Ectodermal cell (in vitro differentiated cells): ENCODE measurements at regions not wholly inside any gene's neighbourhood (a gene's known extent, or its start where the extent isn't known, plus 50 kb on each side); places are given as distances from the start of the nearest gene placed in this dataset.

Experiments used
- H3K27ac ChIP-seq: 2 replicates; pipeline ENCODE4 v1.7.0; 2013; ENCODE audit warnings: mild to moderate bottlenecking, low read depth, low read length; ENCODE audit not compliant: insufficient read depth, poor library complexity, severe bottlenecking
- H3K27me3 ChIP-seq: 2 replicates; pipeline ENCODE4 v1.7.0; 2013; ENCODE audit warnings: mild to moderate bottlenecking, low read length; ENCODE audit not compliant: insufficient read depth, control insufficient read depth, poor library complexity, severe bottlenecking
- H3K36me3 ChIP-seq: one replicate; pipeline ENCODE4 v1.7.0; 2013; ENCODE audit warnings: low read length; ENCODE audit not compliant: control insufficient read depth, insufficient read depth
- H3K4me1 ChIP-seq: one replicate; pipeline ENCODE4 v1.7.0; 2013; ENCODE audit warnings: low read length; ENCODE audit not compliant: control insufficient read depth, insufficient read depth
- H3K4me3 ChIP-seq: 2 replicates; pipeline ENCODE4 v1.7.0; 2013; ENCODE audit warnings: low read depth, low read length, control low read depth; ENCODE audit not compliant: insufficient read depth
- H3K9me3 ChIP-seq: 2 replicates; pipeline ENCODE4 v1.7.0; 2013; ENCODE audit warnings: mild to moderate bottlenecking, low read length, moderate library complexity; ENCODE audit not compliant: control insufficient read depth
- WGBS, 2 experiments: methylation state at CpG; one replicate each; pipeline ENCODE4 v1.1.7; 2013; ENCODE audit warnings: missing lambda C conversion rate in 2 of 2; 5-methylcytosine and 5-hydroxymethylcytosine counted together

- Histone ChIP-seq H3K27me3 (no peaks in the 10 kb centered on the region), H3K4me3 (no peak overlapping the region), H3K36me3 (no peaks in the 10 kb centered on the region), H3K9me3 (no peaks in the 10 kb centered on the region), H3K27ac (no peak overlapping the region), H3K4me1 (no peaks in the 10 kb centered on the region)
- WGBS, 2 experiments = 94 to 96% methylated on average over 3 of the region's 3 CpGs
These were observed 106.9 kb downstream of the POSTN start for GRCh38 chr13:37491661-37492060.

GRCh38 chr13:37490176-37490779 lies 108.3 kb downstream of the POSTN start:
- Histone ChIP-seq H3K36me3 (no peaks in the 10 kb centered on the region), H3K27ac (no peak overlapping the region), H3K4me3 (no peak overlapping the region), H3K9me3 (no peaks in the 10 kb centered on the region), H3K4me1 (no peaks in the 10 kb centered on the region), H3K27me3 (no peaks in the 10 kb centered on the region)
- WGBS, 2 experiments = 100% methylated on average over 2 to 4 of the region's 5 CpGs

- H3K4me3 ChIP-seq = no peak overlapping the region
- no peaks in the 10 kb centered on the region for H3K9me3 ChIP-seq
- H3K4me1 ChIP-seq = no peaks in the 10 kb centered on the region
- no peaks in the 10 kb centered on the region for H3K27me3 ChIP-seq
- no peaks in the 10 kb centered on the region for H3K36me3 ChIP-seq
- no peak overlapping the region for H3K27ac ChIP-seq
These were observed 109.8 kb downstream of the POSTN start for GRCh38 chr13:37488726-37489125.

- Histone ChIP-seq H3K9me3 (no peaks in the 10 kb centered on the region), H3K27me3 (no peaks in the 10 kb centered on the region), H3K36me3 (no peaks in the 10 kb centered on the region), H3K4me3 (no peak overlapping the region), H3K4me1 (no peaks in the 10 kb centered on the region), H3K27ac (no peak overlapping the region)
- WGBS, 2 experiments = 94 to 95% methylated on average over 7 of the region's 7 CpGs
These were observed 112.3 kb downstream of the POSTN start for GRCh38 chr13:37486171-37486681.

- Histone ChIP-seq H3K4me1 (no peaks in the 10 kb centered on the region), H3K27ac (no peak overlapping the region), H3K36me3 (no peaks in the 10 kb centered on the region), H3K27me3 (no peaks in the 10 kb centered on the region), H3K9me3 (no peaks in the 10 kb centered on the region), H3K4me3 (no peak overlapping the region)
These were observed 112.8 kb downstream of the POSTN start for GRCh38 chr13:37485756-37486155.

- Histone ChIP-seq H3K9me3 (no peaks in the 10 kb centered on the region), H3K27ac (no peak overlapping the region), H3K4me3 (no peak overlapping the region), H3K27me3 (no peaks in the 10 kb centered on the region), H3K4me1 (no peaks in the 10 kb centered on the region), H3K36me3 (no peaks in the 10 kb centered on the region)
- 87 to 91% methylated on average over 2 of the region's 2 CpGs for WGBS, 2 experiments
These were observed 114.5 kb downstream of the POSTN start for GRCh38 chr13:37484056-37484455.

- 97% methylated on average over 2 of the region's 2 CpGs; no CpG with 5 or more reads in 1 of the 2 experiments for WGBS, 2 experiments
These were observed 116.2 kb downstream of the POSTN start for GRCh38 chr13:37482331-37482730.

GRCh38 chr13:37481885-37482227 lies 116.7 kb downstream of the POSTN start:
- no peaks in the 10 kb centered on the region for H3K36me3 ChIP-seq
- H3K9me3 ChIP-seq = no peaks in the 10 kb centered on the region
- H3K4me1 ChIP-seq = no peaks in the 10 kb centered on the region
- H3K27me3 ChIP-seq = no peaks in the 10 kb centered on the region
- H3K27ac ChIP-seq = no peak overlapping the region
- no peak overlapping the region for H3K4me3 ChIP-seq
- WGBS, 2 experiments = 87 to 91% methylated on average over 1 of the region's 1 CpG

More at GRCh38 chr13:37482331-37482730, 116.2 kb downstream of the POSTN start:
- no peaks in the 10 kb centered on the region for H3K36me3 ChIP-seq
- no peaks in the 10 kb centered on the region for H3K9me3 ChIP-seq
- no peaks in the 10 kb centered on the region for H3K4me1 ChIP-seq
- no peaks in the 10 kb centered on the region for H3K27me3 ChIP-seq
- no peak overlapping the region for H3K27ac ChIP-seq
- no peak overlapping the region for H3K4me3 ChIP-seq

GRCh38 chr13:37481011-37481884 lies 117.3 kb downstream of the POSTN start:
- H3K27ac ChIP-seq = no peak overlapping the region
- 94 to 97% methylated on average over 5 to 7 of the region's 7 CpGs for WGBS, 2 experiments
- no peak overlapping the region for H3K4me3 ChIP-seq

GRCh38 chr13:37479916-37480315 lies 118.7 kb downstream of the POSTN start:
- H3K4me3 ChIP-seq = no peak overlapping the region

More at GRCh38 chr13:37481011-37481884, 117.3 kb downstream of the POSTN start:
- H3K4me1 ChIP-seq = no peaks in the 10 kb centered on the region
- H3K9me3 ChIP-seq = no peaks in the 10 kb centered on the region
- H3K27me3 ChIP-seq = no peaks in the 10 kb centered on the region
- H3K36me3 ChIP-seq = no peaks in the 10 kb centered on the region

More at GRCh38 chr13:37479916-37480315, 118.7 kb downstream of the POSTN start:
- Histone ChIP-seq H3K36me3 (no peaks in the 10 kb centered on the region), H3K4me1 (no peaks in the 10 kb centered on the region), H3K27ac (no peak overlapping the region), H3K9me3 (no peaks in the 10 kb centered on the region), H3K27me3 (no peaks in the 10 kb centered on the region)
- WGBS, 2 experiments = 86 to 100% methylated on average over 1 of the region's 1 CpG
